Thoracic aorta (tissue), 2 donors: ENCODE measurements at regions not wholly inside any gene's neighbourhood (a gene's known extent, or its start where the extent isn't known, plus 50 kb on each side); places are given as distances from the start of the nearest gene placed in this dataset.

Experiments used
- ATAC-seq: fragments of 150-250 bp; one replicate; pipeline ENCODE4 v1.8.0; 2017; ENCODE audit warnings: low read depth; ENCODE audit not compliant: insufficient number of reproducible peaks, low FRiP score
- DNase-seq: peaks from one replicate; pipeline ENCODE4 v3.0.0-alpha.2; 2020; ENCODE audit warnings: low spot score
- H3K27ac ChIP-seq, 2 donors: fragments of 200-600 bp; sonication (generic); 1 replicate in 1 of 2; 2 replicates in 1 of 2; pipeline ENCODE4 v1.5.1; 2016; ENCODE audit warnings: mild to moderate bottlenecking in 2 of 2, moderate library complexity in 2 of 2
- H3K27me3 ChIP-seq: fragments of 200-600 bp; sonication (generic); replicated peaks from 2 replicates; pipeline ENCODE4 v1.6.0; 2016; ENCODE audit warnings: mild to moderate bottlenecking; ENCODE audit not compliant: insufficient read depth
- H3K36me3 ChIP-seq: fragments of 200-600 bp; sonication (generic); one replicate; pipeline ENCODE4 v1.5.1; 2016
- H3K4me1 ChIP-seq, 2 donors: fragments of 200-600 bp; sonication (generic); 1 replicate in 1 of 2; 2 replicates in 1 of 2; pipeline versions ENCODE4 v1.5.1 to v1.6.0; 2016; ENCODE audit warnings: low read depth in 2 of 2, mild to moderate bottlenecking in 1 of 2; ENCODE audit not compliant: control insufficient read depth in 1 of 2
- H3K4me3 ChIP-seq: fragments of 200-600 bp; sonication (generic); 2 replicates; pipeline ENCODE4 v1.5.1; 2016; ENCODE audit warnings: mild to moderate bottlenecking
- H3K9me3 ChIP-seq: fragments of 200-600 bp; sonication (generic); 2 replicates; pipeline ENCODE4 v1.5.1; 2016
- TF ChIP-seq, protein P1 (sequence below): fragments of 200-600 bp; sonication (generic); IDR thresholded peaks from one replicate; pipeline ENCODE4 v1.5.1; 2019; ENCODE audit warnings: antibody characterized with exemption

DNA sequence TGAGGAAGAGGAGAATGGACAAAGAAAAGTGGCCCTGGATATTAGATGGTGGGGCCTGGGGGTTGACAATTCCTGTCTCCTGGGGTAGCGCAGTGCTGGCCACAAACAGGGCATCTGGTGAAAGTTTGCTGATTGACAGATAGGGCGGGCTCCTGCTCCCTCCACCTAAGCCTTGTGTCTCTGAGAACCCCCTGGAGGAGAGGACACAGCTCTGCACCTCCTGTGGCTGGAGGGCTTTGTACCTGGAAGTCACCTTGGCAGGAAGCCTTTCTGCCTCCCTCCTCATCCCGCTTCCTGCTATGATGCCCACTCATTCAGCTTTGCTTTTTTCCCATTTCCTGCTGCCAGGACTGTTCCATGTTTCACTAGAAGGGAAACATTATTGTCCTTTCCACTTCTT is 72.4 kb downstream of the RHOB start:
- TF ChIP-seq, protein P1, sequence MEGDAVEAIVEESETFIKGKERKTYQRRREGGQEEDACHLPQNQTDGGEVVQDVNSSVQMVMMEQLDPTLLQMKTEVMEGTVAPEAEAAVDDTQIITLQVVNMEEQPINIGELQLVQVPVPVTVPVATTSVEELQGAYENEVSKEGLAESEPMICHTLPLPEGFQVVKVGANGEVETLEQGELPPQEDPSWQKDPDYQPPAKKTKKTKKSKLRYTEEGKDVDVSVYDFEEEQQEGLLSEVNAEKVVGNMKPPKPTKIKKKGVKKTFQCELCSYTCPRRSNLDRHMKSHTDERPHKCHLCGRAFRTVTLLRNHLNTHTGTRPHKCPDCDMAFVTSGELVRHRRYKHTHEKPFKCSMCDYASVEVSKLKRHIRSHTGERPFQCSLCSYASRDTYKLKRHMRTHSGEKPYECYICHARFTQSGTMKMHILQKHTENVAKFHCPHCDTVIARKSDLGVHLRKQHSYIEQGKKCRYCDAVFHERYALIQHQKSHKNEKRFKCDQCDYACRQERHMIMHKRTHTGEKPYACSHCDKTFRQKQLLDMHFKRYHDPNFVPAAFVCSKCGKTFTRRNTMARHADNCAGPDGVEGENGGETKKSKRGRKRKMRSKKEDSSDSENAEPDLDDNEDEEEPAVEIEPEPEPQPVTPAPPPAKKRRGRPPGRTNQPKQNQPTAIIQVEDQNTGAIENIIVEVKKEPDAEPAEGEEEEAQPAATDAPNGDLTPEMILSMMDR = no peak
- no peak overlapping the region for H3K27ac ChIP-seq
- H3K4me3 ChIP-seq = no peak overlapping the region
- no peaks in the 10 kb centered on the region for H3K36me3 ChIP-seq
- no peaks in the 10 kb centered on the region for H3K9me3 ChIP-seq
- DNase-seq (no peak), ATAC-seq (no peak)
- no peaks in the 10 kb centered on the region for H3K27me3 ChIP-seq
- peaks cover 10 to 34% of the 10 kb centered on the region in 2 donors for H3K4me1 ChIP-seq

DNA sequence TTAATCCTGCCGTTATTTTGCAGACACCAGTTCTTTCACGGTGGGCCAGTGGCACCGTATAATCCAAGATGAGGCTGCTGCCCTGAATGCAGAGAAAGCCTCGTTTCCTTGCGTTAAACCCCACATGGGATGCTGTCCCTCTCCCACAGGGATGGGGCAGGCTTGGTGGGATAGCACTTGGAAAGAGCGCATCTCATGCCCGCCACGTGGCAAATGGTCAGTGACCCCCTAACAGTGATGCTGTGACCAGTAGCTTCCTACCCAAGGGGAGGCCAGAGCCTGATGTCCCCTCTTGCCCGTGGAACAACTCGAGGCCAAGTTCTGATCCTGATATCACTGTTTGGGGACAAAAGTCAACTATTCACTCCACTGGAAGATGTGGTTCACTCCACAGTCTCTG is 73.3 kb downstream of the RHOB start:
- ATAC-seq (no peak), DNase-seq (no peak)
- Histone ChIP-seq H3K4me3 (no peak overlapping the region), H3K4me1 (peaks cover 10 to 34% of the 10 kb centered on the region in 2 donors), H3K27me3 (no peaks in the 10 kb centered on the region), H3K27ac (no peak overlapping the region), H3K9me3 (no peaks in the 10 kb centered on the region), H3K36me3 (no peaks in the 10 kb centered on the region)
- TF ChIP-seq, protein P1 = no peak

DNA sequence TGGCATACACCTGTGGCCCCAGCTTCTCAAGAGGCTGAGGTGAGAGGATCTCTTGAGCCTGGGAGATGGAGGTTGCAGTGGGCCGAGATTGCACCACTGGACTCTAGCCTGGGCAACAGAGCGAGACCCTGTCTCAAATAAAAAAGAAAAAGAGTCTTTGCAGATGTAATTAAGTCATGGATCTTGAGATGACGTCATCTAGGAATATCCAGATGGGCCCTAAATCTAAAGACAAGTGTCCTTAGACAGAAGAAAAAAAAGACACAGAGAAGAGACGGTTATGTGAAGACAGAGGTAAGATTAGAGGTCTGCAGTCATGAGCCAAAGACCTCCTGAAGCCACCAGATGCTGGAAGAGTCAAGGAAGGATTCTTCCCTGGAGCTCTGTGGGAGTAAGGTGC is 74.3 kb downstream of the RHOB start:
- Histone ChIP-seq H3K9me3 (no peaks in the 10 kb centered on the region), H3K4me3 (no peak overlapping the region), H3K36me3 (no peaks in the 10 kb centered on the region), H3K4me1 (peaks cover 5 to 29% of the 10 kb centered on the region in 2 donors), H3K27ac (no peak overlapping the region), H3K27me3 (no peaks in the 10 kb centered on the region)
- no peak for ATAC-seq
- no peak for DNase-seq
- TF ChIP-seq, protein P1 = no peak

DNA sequence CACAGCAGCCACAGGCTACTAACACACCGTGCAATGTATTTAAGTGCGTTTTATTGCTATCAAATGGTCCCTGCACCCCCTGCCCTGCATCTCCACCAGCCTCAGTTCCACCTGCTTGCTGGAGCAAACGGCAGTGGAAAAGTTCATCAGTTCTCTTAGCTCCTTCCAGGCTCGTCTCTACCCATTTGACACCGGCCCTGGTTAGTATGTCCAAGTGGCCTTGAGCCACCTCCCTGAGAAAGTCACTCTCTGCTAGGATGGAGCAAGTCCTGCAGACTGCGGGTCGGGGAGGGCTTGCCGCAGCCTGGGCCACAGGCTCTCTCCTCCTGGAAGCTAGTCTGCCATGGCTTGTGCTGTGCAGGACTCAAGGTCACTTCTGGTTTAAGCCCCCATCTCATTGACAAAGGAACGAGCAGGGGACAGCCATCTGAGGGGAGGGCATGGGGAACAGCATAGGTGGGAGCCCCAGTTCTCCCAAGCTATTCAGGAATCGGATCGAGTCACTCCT is 74.9 kb downstream of the RHOB start:
- H3K4me1 ChIP-seq = peaks cover 2 to 24% of the 10 kb centered on the region in 2 donors
- no peaks in the 10 kb centered on the region for H3K27me3 ChIP-seq
- TF ChIP-seq, protein P1 = no peak
- H3K36me3 ChIP-seq = no peaks in the 10 kb centered on the region
- no peaks in the 10 kb centered on the region for H3K9me3 ChIP-seq
- DNase-seq = no peak
- ATAC-seq = no peak
- H3K4me3 ChIP-seq = no peak overlapping the region
- H3K27ac ChIP-seq = no peak overlapping the region

DNA sequence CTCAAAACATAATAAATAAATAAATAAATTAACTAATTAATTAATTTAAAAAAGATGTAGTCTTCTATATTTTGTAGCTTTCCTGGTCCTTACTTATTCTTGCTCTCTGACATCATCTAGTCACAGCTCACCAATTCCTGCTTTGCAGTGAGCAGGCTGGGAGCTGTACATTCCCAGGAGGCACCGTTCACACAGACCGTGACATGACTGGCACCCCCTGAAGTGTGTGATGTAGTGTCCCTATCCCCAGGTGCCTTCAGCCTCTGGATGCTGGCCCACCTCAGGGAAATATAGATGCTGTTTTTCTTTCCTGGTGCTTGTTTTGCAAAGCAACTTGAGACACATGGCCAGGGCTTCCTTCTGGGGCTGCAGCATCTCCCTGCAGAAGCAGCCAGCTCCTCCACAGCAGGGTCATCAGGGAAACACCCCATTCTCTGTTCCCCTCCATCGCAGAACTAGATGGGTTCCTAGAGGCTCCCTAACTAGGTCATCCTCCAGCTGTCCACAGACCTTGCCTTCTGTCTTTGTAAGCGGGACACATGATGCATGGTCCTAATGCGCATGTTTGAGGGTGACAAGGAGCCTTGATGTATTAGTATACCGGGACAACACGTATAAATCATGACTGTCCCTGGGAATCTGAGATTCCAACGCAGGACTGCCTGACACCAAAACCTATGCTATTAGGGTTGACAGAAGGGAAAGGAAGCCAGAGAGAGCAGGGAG is 76.4 kb downstream of the RHOB start:
- Histone ChIP-seq H3K27me3 (no peaks in the 10 kb centered on the region), H3K4me1 (peaks cover 0 to 18% of the 10 kb centered on the region in 2 donors), H3K27ac (no peak overlapping the region), H3K36me3 (no peaks in the 10 kb centered on the region), H3K4me3 (no peak overlapping the region), H3K9me3 (no peaks in the 10 kb centered on the region)
- ATAC-seq = no peak
- DNase-seq = no peak
- TF ChIP-seq, protein P1 = no peak
